NCI-H1694 treated with DMSO at 0.1 percent for 48 hours (cell line): ENCODE measurements at regions not wholly inside any gene's neighbourhood (a gene's known extent, or its start where the extent isn't known, plus 50 kb on each side); places are given as distances from the start of the nearest gene placed in this dataset.
A peak's percentile ranks its signal among the peaks of the same experiment; 100 is the strongest.
"Not testable (repeated sequence)": the region's sequence is repeated elsewhere in the genome, so short reads cannot be mapped to it uniquely, and the experiment has no call there.

Experiments used
- DNase-seq: peaks from one replicate; lab custom pipeline; 2025; lab: John Stamatoyannopoulos, UW

GRCh38 chr15:77877869-77878577 lies 199.5 kb downstream of the TBC1D2B start:
- DNase-seq = no peak

- DNase-seq = not testable (repeated sequence)
Measured at GRCh38 chr15:77876107-77876820, 201.2 kb downstream of the TBC1D2B start.

- peak; percentile 64 for DNase-seq
Measured at GRCh38 chr15:77875066-77875721, 202.3 kb downstream of the TBC1D2B start.

- DNase-seq = peak; percentile 34
Measured at GRCh38 chr15:77874063-77874462, 203.4 kb downstream of the TBC1D2B start.

GRCh38 chr15:77872521-77873425 lies 204.7 kb downstream of the TBC1D2B start:
- DNase-seq = not testable (repeated sequence)

GRCh38 chr15:77871852-77872371 lies 205.6 kb downstream of the TBC1D2B start:
- peak; percentile 12 for DNase-seq

- no peak for DNase-seq
Measured at GRCh38 chr15:77870195-77871065, 207.1 kb downstream of the TBC1D2B start.

- no peak for DNase-seq
Measured at GRCh38 chr15:77869021-77869895, 208.3 kb downstream of the TBC1D2B start.

- not testable (repeated sequence) for DNase-seq
Measured at GRCh38 chr15:77868048-77868629, 209.4 kb downstream of the TBC1D2B start.

GRCh38 chr15:77867266-77868047 lies 210.1 kb downstream of the TBC1D2B start:
- no peak for DNase-seq

- no peak for DNase-seq
Measured at GRCh38 chr15:77866596-77867125, 210.8 kb downstream of the TBC1D2B start.

GRCh38 chr15:77866186-77866585 lies 211.3 kb downstream of the TBC1D2B start:
- no peak for DNase-seq

- no peak for DNase-seq
Measured at GRCh38 chr15:77865701-77866100, 211.8 kb downstream of the TBC1D2B start.

- no peak for DNase-seq
Measured at GRCh38 chr15:77865106-77865610, 212.4 kb downstream of the TBC1D2B start.

- no peak for DNase-seq
Measured at GRCh38 chr15:77864211-77865105, 213.1 kb downstream of the TBC1D2B start.

- DNase-seq = no peak
Measured at GRCh38 chr15:77863491-77864105, 213.9 kb downstream of the TBC1D2B start.
